ENCODE measurements at regions not wholly inside any gene's neighbourhood (a gene's known extent, or its start where the extent isn't known, plus 50 kb on each side); places are given as distances from the start of the nearest gene placed in this dataset.
"Not testable (repeated sequence)": the region's sequence is repeated elsewhere in the genome, so short reads cannot be mapped to it uniquely, and the experiment has no call there.

GRCh38 chr17:33838281-33838680 lies 416.8 kb upstream of the CCL2 start:
- no peak for DNase-seq (ENCODE audit: low read depth)

DNA sequence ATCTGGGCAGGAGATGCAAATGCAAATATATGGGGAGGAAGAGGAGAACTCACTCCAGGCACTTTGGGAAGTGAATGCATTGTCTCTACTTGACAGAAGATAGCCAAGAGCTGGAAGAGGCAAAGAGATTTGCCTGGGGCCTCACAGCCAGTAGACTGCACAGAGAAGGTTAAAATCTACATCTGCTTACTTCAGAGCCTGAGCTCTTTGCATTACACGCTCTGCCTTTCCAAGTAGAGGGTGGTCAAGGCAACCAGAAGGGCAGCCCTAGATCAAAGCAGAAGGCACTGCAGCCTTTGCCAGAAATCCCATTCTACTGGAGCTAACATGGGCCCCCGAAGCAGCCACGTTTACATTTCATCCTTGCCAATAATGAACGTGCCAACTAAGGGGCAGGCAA lies 407.2 kb upstream of the CCL2 start:
- DNase-seq (ENCODE audit: low read depth): no peak

GRCh38 chr17:33848433-33848832 lies 406.7 kb upstream of the CCL2 start:
- no peak for DNase-seq (ENCODE audit: low read depth)

- DNase-seq (ENCODE audit: low read depth): no peak
Observed at GRCh38 chr17:33854596-33854995, 400.5 kb upstream of the CCL2 start.

- no peak for DNase-seq (ENCODE audit: low read depth)
Observed at GRCh38 chr17:33858121-33858520, 397.0 kb upstream of the CCL2 start.

DNA sequence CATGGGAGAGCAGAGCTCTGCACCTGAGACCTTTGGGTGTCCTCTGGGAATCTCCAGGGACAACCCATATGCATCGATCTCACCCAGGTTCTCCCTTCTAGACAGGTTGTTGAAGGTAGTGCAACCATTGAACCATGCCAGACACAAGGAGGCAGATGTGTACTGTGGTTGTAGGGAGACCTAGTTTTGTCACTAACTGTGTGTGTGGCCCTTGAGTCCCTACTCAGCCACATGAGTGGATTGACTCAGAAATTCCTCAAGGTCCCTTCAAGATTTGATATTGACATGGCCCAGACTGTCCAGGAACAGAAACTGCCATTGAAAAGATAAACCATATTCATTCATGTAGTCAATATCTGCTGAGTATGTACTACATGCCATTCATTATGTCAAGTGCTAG lies 396.4 kb upstream of the CCL2 start:
- no peak for DNase-seq (ENCODE audit: low read depth)

GRCh38 chr17:33862772-33863602 lies 392.1 kb upstream of the CCL2 start:
- DNase-seq (ENCODE audit: low read depth): no peak

DNA sequence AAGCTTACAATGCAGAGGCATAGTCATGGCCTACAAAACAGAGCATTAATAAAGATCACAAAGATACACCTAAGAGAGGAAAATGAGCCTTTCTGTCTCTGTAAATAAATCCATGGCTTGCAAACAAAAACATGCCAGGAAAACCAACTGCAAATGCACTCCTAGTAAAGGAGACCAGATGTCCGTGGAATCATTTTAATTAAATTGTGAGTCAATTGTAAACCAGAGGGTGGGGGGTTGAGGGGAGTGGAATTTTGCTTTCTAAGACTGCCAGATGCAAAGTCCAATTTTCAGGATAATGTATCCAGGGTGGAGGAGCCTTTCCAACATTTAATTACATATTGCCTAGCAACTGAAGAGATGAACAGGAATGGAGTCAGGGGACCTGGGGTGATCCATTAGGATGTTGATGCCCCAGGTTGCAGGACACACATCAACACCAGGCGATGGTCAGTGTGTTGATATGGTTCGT lies 390.3 kb upstream of the CCL2 start:
- no peak for DNase-seq (ENCODE audit: low read depth)

- no peak for DNase-seq (ENCODE audit: low read depth)
Observed at GRCh38 chr17:33868899-33869298, 386.2 kb upstream of the CCL2 start.

DNA sequence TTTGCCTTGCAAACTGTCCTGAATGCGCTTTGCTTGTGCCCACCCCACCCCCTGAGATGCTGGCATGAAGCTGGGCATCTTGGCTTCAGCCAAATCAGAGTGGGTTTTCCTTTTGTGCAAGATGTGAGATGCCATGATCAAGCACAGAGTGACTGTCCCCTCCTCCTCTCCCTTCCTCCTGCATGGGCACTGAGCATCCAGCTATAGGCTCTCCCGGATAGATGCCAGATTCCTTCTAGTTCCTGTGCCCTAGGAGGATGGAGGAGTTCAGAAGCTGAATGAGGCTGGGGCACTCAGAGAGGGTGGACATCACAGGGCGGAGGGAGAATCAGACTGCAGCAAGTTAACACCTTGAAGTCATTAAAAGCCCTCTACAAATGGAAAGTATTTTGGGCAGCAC lies 384.1 kb upstream of the CCL2 start:
- DNase-seq (ENCODE audit: low read depth): no peak

DNA sequence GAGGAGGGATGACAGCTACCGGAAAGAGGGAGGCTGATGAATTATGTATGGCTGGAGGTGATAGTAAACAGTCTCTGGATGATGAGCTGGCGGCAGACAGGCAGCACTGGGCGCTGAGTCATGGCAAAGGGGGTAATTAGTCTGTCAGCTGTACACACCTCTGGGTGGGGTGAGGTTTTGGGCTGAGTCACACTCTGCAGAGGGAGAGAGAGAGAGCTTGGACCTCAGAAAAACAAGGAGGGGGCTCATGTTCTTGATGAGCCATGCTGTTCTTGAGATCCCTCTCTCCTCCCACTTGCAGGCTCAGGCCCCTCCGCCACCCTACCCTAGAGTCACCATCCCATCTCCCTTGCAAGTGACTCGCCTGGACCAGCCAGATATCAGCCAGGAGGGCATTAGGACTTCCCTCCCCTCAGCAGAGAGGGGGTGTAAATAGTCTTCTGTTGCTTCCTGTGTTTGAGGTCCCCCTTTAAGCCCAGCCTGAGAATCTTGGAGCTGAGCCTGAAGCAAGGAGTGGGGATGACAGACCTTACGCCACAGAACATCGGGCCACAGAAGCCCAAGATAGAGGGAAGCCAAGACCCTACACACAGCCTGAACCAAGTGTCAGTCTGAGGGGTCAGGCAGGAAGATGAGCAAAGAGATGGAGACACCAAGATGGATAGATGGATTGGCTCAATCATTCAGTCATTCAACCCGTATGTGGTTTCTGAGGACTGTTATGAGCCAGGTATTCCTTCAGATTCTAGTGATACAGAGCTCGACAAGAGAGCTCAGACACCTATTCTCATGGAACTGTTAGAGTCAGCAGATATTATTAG lies 383.2 kb upstream of the CCL2 start:
- DNase-seq (ENCODE audit: low read depth): no peak

- no peak for DNase-seq (ENCODE audit: low read depth)
Observed at GRCh38 chr17:33873201-33873617, 381.9 kb upstream of the CCL2 start.

- DNase-seq (ENCODE audit: low read depth): no peak
Observed at GRCh38 chr17:33874617-33875060, 380.4 kb upstream of the CCL2 start.

GRCh38 chr17:33875973-33876372 lies 379.1 kb upstream of the CCL2 start:
- DNase-seq (ENCODE audit: low read depth): no peak

GRCh38 chr17:33882273-33882672 lies 372.8 kb upstream of the CCL2 start:
- not testable (repeated sequence) for DNase-seq (ENCODE audit: low read depth)

- DNase-seq (ENCODE audit: low read depth): not testable (repeated sequence)
Observed at GRCh38 chr17:33882677-33883076, 372.4 kb upstream of the CCL2 start.

DNA sequence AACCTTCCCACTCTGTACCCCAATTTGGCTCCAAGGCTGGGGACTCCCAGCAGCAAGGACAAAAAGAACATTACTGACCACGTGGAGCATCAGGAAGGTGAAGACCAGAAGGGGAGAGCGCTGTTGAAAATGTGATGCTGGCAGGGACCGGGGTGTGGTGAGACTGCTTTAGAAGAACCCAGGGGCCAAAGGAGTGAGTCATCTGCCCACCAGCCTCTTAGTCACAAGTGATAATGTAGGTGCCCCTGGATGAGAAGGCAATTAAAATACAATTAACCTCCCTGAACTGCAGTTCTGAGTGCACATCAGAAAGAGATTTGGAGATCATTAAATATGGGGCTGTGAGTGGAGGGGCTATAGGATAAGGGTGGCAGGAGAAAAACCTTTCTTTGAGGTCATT lies 366.6 kb upstream of the CCL2 start:
- DNase-seq (ENCODE audit: low read depth): no peak

GRCh38 chr17:33889040-33889439 lies 366.0 kb upstream of the CCL2 start:
- no peak for DNase-seq (ENCODE audit: low read depth)

GRCh38 chr17:33889766-33890165 lies 365.3 kb upstream of the CCL2 start:
- no peak for DNase-seq (ENCODE audit: low read depth)

- no peak for DNase-seq (ENCODE audit: low read depth)
Observed at GRCh38 chr17:33892717-33893591, 362.1 kb upstream of the CCL2 start.

DNA sequence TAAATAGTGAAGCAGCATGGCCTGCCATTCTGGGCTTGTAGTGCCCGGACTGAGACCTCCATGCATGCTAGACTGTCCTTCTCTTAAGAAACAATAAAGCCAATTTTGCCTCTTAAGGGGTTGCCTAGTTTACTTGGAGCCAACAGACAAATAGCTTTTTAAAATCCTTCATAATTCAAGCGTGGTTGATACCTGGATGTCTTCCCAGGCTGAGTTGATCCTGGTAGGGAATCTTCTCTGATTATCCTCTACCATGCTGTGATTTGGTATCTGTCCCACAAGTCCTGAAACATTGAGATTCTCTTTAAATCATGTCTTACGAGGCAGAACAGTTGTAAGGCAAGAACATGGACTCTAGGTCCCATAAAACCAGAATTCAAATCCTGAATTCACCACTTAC lies 359.6 kb upstream of the CCL2 start:
- DNase-seq (ENCODE audit: low read depth): no peak

GRCh38 chr17:33896263-33896662 lies 358.8 kb upstream of the CCL2 start:
- DNase-seq (ENCODE audit: low read depth): no peak

All from stimulated activated CD8-positive, alpha-beta memory T cell treated with anti-CD3 and anti-CD28 coated beads, Interleukin-7, amount 100 ng/mL, for 24 hours (primary cell).